LNCaP clone FGC (cell line): ENCODE measurements at regions not wholly inside any gene's neighbourhood (a gene's known extent, or its start where the extent isn't known, plus 50 kb on each side); places are given as distances from the start of the nearest gene placed in this dataset.

Experiments
- DNase-seq: peaks from one replicate; pipeline ENCODE4 v3.0.0-alpha.2; 2011; ENCODE audit warnings: low read depth
- H3K4me3 ChIP-seq: 2 replicates; pipeline ENCODE4 v1.5.1; 2011; ENCODE audit warnings: mild to moderate bottlenecking, low read depth, low read length, control low read depth
- TF ChIP-seq, protein P1 (sequence below): IDR thresholded peaks from 2 replicates; pipeline ENCODE4 v1.5.1; 2012; ENCODE audit warnings: mild to moderate bottlenecking; ENCODE audit not compliant: control insufficient read depth, insufficient read depth; ENCODE audit errors: extremely low read depth

DNA sequence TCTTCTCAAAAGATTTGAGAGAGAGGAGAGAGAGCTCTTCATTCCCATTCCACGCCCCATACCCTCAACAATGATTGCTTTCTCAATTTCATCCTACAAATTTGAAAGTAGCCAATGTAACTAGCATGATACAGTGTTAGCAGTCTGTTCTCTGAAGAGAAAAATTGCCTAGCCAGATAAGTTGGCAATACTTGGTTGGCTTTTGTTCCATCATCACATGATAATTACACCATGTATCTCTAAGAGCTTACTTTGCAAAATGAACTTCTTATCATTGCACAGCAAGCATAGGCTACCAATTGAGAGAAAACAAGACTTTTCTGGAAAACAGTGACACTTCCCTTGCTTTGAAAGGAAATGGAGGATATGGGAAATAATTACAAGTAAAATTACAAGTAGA lies 68.9 kb downstream of the FSCB start:
- H3K4me3 ChIP-seq: no peak overlapping the region
- no peak for DNase-seq
- TF ChIP-seq, protein P1, sequence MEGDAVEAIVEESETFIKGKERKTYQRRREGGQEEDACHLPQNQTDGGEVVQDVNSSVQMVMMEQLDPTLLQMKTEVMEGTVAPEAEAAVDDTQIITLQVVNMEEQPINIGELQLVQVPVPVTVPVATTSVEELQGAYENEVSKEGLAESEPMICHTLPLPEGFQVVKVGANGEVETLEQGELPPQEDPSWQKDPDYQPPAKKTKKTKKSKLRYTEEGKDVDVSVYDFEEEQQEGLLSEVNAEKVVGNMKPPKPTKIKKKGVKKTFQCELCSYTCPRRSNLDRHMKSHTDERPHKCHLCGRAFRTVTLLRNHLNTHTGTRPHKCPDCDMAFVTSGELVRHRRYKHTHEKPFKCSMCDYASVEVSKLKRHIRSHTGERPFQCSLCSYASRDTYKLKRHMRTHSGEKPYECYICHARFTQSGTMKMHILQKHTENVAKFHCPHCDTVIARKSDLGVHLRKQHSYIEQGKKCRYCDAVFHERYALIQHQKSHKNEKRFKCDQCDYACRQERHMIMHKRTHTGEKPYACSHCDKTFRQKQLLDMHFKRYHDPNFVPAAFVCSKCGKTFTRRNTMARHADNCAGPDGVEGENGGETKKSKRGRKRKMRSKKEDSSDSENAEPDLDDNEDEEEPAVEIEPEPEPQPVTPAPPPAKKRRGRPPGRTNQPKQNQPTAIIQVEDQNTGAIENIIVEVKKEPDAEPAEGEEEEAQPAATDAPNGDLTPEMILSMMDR: no peak

DNA sequence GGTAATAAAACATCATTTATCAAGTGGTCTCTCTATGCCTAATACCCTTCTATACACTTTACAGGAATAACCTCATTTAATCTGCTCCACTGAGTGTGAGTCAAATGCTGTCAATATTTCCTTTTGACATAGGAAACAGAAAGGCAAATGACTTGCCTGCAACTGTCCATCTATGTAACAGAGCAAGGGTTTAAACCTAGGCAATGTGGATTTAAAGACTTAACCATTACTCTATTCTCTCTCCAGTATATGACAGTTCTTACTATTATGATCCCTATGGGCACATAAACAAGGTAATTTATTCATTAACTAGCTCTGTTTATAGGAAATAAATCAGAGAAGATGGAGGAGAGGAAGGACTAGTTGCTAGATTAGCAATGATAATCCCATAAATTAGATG lies 70.6 kb downstream of the FSCB start:
- H3K4me3 ChIP-seq: no peak overlapping the region
- TF ChIP-seq, protein P1: no peak
- no peak for DNase-seq

- DNase-seq: no peak
- TF ChIP-seq, protein P1: no peak
- H3K4me3 ChIP-seq: no peak overlapping the region
Measured at GRCh38 chr14:44428231-44428945, 78.7 kb downstream of the FSCB start.

- TF ChIP-seq, protein P1: no peak
- H3K4me3 ChIP-seq: no peak overlapping the region
- DNase-seq: no peak
Measured at GRCh38 chr14:44422699-44423098, 84.4 kb downstream of the FSCB start.

GRCh38 chr14:44420226-44420625 lies 86.9 kb downstream of the FSCB start:
- TF ChIP-seq, protein P1: no peak
- H3K4me3 ChIP-seq: no peak overlapping the region
- no peak for DNase-seq

DNA sequence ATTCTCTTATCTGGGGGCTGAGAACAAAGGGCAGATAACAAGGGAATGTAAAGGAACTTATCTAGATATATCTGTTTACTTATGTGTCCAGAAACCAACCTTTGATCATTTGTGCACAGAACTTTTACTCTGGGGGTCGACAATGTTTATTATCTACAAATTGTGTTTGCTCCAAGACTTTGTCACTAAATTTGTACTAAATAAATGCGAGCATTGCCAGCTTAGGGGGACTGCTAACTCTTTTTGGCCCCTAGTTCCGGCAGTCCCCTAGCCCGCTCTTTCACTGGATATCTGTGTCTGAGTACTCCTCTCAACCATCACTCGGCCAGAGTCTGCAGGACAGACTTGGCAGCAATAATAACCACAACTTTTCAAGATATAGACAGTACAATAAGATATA lies 88.2 kb downstream of the FSCB start:
- TF ChIP-seq, protein P1: no peak
- no peak overlapping the region for H3K4me3 ChIP-seq
- DNase-seq: no peak

DNA sequence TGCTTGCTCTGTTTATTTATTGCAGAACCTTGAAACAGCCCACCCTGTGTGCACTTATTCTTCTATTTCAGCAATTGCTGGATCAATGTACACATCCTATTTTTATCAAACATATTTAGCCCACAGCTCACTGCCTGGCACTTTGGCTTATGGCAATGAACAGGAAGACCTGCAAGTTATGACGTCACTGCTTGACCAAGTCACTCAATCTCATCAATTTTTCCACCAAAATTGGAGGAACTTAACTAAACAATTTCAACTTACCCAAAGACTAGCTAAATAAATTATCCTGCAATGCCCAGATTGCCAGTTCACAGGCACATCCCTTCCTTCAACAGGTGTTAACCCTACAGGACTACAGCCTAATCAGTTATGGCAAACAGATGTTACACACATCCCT lies 89.3 kb downstream of the FSCB start:
- DNase-seq: no peak
- no peak overlapping the region for H3K4me3 ChIP-seq
- TF ChIP-seq, protein P1: no peak
